Glutamatergic neuron (in vitro differentiated cells): ENCODE measurements at regions not wholly inside any gene's neighbourhood (a gene's known extent, or its start where the extent isn't known, plus 50 kb on each side); places are given as distances from the start of the nearest gene placed in this dataset.

Experiments used
- DNase-seq: peaks from one replicate; pipeline ENCODE4 v3.0.0; 2022
- H3K27ac Mint-ChIP-seq: one replicate; pipeline ENCODE4 v1.8.0; 2020; ENCODE audit warnings: mild to moderate bottlenecking, mixed read lengths, inconsistent platforms; ENCODE audit not compliant: unreplicated experiment
- H3K27me3 Mint-ChIP-seq: one replicate; pipeline ENCODE4 v1.8.0; 2020; ENCODE audit warnings: mild to moderate bottlenecking, moderate library complexity, mixed read lengths, inconsistent platforms; ENCODE audit not compliant: unreplicated experiment
- H3K36me3 Mint-ChIP-seq: one replicate; pipeline ENCODE4 v1.8.0; 2020; ENCODE audit warnings: mild to moderate bottlenecking, mixed read lengths, inconsistent platforms; ENCODE audit not compliant: unreplicated experiment
- H3K4me1 Mint-ChIP-seq: one replicate; pipeline ENCODE4 v1.8.0; 2020; ENCODE audit warnings: mild to moderate bottlenecking, low read depth, mixed read lengths, inconsistent platforms; ENCODE audit not compliant: unreplicated experiment
- H3K4me3 Mint-ChIP-seq: one replicate; pipeline ENCODE4 v1.8.0; 2020; ENCODE audit warnings: mild to moderate bottlenecking, mixed read lengths, inconsistent platforms; ENCODE audit not compliant: unreplicated experiment
- H3K9me3 Mint-ChIP-seq: one replicate; pipeline ENCODE4 v1.8.0; 2020; ENCODE audit warnings: mild to moderate bottlenecking, moderate library complexity, mixed read lengths, inconsistent platforms; ENCODE audit not compliant: unreplicated experiment
- CTCF ChIP-seq: fragments of 200-600 bp; sonication (generic); IDR thresholded peaks from one replicate; pipeline ENCODE4 v1.5.0; 2021; ENCODE audit not compliant: partially characterized antibody, unreplicated experiment

- no peaks in the 10 kb centered on the region for H3K36me3 Mint-ChIP-seq
- no peak for DNase-seq
- no peaks in the 10 kb centered on the region for H3K27me3 Mint-ChIP-seq
- no peak for TF ChIP-seq CTCF
- H3K4me3 Mint-ChIP-seq, result no peak overlapping the region
- H3K4me1 Mint-ChIP-seq, result peaks cover 2% of the 10 kb centered on the region
- no peak overlapping the region for H3K27ac Mint-ChIP-seq
- H3K9me3 Mint-ChIP-seq, result no peaks in the 10 kb centered on the region
These were observed 97.3 kb upstream of the ST6GAL2 start for GRCh38 chr2:106983305-106983704.

- Mint-ChIP-seq H3K9me3 (no peaks in the 10 kb centered on the region), H3K4me3 (no peak overlapping the region), H3K27me3 (no peaks in the 10 kb centered on the region), H3K4me1 (peaks cover 10% of the 10 kb centered on the region), H3K36me3 (no peaks in the 10 kb centered on the region), H3K27ac (no peak overlapping the region)
- TF ChIP-seq CTCF, result no peak
- DNase-seq, result no peak
These were observed 102.4 kb upstream of the ST6GAL2 start for GRCh38 chr2:106988361-106988760.

GRCh38 chr2:106990297-106990696 lies 104.3 kb upstream of the ST6GAL2 start:
- Mint-ChIP-seq H3K27me3 (no peaks in the 10 kb centered on the region), H3K9me3 (no peaks in the 10 kb centered on the region), H3K36me3 (no peaks in the 10 kb centered on the region), H3K4me3 (no peak overlapping the region), H3K27ac (no peak overlapping the region), H3K4me1 (peaks cover 10% of the 10 kb centered on the region)
- no peak for DNase-seq
- TF ChIP-seq CTCF, result no peak

DNA sequence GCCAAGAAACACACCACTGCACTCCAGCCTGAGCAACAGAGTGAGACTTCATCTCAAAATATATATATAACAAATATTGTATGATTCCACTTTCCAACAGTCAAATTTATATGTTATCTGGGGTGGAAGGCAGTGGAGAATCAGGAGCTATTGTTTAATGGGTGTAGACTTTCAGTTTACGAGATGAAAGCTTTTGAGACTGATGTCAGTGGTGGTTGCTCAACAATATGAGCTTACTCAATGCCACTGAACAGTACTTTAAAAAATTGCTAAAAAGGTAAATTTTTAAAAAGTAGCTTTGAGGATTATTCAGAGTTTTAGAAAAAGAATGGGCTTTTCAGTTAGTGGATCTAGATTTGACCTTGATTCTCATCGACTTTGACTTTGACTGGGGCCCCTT lies 105.9 kb upstream of the ST6GAL2 start:
- H3K27ac Mint-ChIP-seq, result no peak overlapping the region
- no peak for TF ChIP-seq CTCF
- DNase-seq, result no peak
- H3K27me3 Mint-ChIP-seq, result no peaks in the 10 kb centered on the region
- H3K4me1 Mint-ChIP-seq, result peaks cover 15% of the 10 kb centered on the region
- H3K4me3 Mint-ChIP-seq, result no peak overlapping the region
- peaks cover 2% of the 10 kb centered on the region for H3K9me3 Mint-ChIP-seq
- H3K36me3 Mint-ChIP-seq, result no peaks in the 10 kb centered on the region

DNA sequence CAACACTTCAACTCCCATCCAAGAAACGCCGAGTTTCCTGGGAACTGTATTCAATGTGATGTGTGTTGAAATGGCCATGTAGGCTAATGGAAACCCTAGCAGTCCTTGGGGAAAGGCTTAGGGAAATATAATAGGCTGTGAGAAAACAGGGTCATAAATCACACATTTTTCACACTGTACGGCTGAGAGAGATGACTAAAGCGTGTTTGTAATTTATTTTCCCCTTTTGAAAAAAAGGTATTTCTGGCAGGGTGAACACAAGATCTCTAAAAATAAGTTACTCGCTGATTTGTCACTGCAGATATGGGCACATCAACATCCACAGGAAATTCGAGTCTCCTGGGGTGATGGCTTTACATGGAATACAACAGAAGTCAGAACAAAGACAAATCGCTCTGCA lies 109.6 kb upstream of the ST6GAL2 start:
- no peak overlapping the region for H3K4me3 Mint-ChIP-seq
- no peak for TF ChIP-seq CTCF
- H3K4me1 Mint-ChIP-seq, result peaks cover 6% of the 10 kb centered on the region
- H3K27ac Mint-ChIP-seq, result no peak overlapping the region
- H3K9me3 Mint-ChIP-seq, result peaks cover 5% of the 10 kb centered on the region
- no peak for DNase-seq
- H3K36me3 Mint-ChIP-seq, result no peaks in the 10 kb centered on the region
- H3K27me3 Mint-ChIP-seq, result no peaks in the 10 kb centered on the region
